GM19324 (cell line): ENCODE measurements at regions not wholly inside any gene's neighbourhood (a gene's known extent, or its start where the extent isn't known, plus 50 kb on each side); places are given as distances from the start of the nearest gene placed in this dataset.
"Not testable (repeated sequence)": the region's sequence is repeated elsewhere in the genome, so short reads cannot be mapped to it uniquely, and the experiment has no call there.

ENCODE experiments used
- ATAC-seq: cut with Tn5 transposase; IDR thresholded peaks from one replicate; pipeline ENCODE4 v1.9.1; 2021; ENCODE audit warnings: mild to moderate bottlenecking, moderate library complexity; ENCODE audit not compliant: unreplicated experiment, low FRiP score

- no peak for ATAC-seq
Measured at GRCh38 chr6:14383393-14384174, 266.0 kb downstream of the CD83 start.

- ATAC-seq = no peak
Measured at GRCh38 chr6:14384175-14384949, 266.8 kb downstream of the CD83 start.

DNA sequence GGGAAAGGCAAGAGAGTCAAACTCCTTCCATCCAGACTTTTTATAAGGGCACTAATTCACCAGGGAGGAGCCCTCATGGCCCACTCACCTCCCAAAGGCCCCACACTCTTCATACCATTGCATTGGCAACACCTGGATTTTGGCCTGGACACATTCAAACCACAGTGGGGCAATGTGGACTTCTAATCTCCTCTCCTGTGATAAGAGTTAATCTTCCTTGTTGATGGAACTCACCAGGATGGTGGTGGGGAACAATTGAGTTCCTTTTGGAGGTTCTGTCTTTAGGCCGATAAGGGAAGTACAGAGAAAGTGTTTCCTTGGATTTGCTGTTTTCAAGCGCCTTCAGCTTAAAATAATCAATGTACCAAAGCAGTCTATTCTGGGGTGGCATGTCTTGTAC lies 268.7 kb downstream of the CD83 start:
- ATAC-seq = no peak

- ATAC-seq = no peak
Measured at GRCh38 chr6:14386668-14387067, 269.1 kb downstream of the CD83 start.

DNA sequence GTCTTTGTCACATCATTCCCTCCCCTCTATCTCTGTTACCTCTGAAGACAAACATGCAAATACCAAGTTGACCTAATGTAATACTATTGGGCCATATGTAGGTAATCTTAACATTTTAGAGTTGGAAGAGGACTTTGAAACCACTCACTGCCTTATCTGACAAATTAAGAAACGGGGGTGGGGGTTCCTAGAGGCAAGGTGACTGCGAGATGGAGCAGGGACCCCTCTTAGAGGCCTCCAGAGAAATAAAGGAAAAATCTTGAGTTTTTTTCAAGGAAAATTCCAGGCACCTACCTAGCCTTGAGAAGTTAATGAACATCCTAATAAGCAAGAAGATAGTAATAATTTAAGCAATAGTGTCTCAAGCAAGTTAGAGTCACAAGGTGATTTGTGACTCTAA lies 270.8 kb downstream of the CD83 start:
- ATAC-seq = no peak

- not testable (repeated sequence) for ATAC-seq
Measured at GRCh38 chr6:14389776-14390175, 272.2 kb downstream of the CD83 start.

DNA sequence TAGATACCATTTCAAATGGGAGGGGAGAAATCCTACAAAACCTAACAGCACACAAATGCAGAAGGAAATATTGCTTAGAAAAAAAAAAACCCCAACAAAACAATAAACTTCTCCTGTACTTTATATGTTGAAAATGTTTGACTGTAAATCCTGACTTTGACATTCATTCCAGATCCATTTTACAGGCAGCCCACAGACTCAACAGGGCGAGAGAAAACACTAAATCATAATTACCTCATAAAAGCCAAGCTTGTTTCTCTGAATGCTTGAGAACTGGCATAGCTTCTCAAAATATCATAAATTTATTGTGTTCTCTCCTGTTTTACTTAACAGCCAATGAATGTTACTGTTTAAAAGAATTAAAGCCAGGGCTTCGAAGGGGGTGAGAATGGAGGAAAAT lies 273.2 kb downstream of the CD83 start:
- no peak for ATAC-seq

- ATAC-seq = no peak
Measured at GRCh38 chr6:14393910-14394309, 276.3 kb downstream of the CD83 start.

- ATAC-seq = no peak
Measured at GRCh38 chr6:14396392-14396791, 278.8 kb downstream of the CD83 start.

DNA sequence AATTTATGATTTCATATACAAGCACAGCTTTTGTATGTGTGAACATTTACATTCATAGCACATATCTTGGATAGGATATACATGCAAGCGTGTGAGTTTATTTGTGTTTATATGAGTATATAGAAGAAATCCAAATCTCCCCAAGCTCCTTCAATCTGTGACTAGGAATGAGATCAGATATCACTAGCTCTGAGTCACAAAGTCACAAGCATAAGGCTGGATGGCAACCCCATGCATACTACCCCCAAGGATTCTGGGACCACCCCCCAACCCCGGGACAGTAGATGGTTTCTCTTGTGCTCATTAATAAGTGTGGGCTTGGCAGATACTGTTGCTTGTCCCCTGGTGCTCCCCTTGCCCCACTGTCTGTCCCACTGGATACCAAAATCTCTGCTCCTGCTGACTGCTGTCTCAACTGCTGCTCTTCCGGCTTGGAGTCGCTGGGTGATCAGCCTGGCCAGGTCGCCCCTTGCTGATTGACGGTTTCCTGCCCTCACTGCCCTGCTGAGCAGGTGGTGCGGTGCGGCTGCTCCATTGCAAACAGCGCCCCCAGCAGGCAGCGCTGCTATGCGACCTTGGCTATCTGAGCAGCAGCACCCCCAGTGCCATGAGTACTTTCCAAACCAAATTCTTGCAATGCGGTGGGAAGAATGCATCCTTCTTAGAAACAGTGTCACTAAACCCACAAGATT lies 279.4 kb downstream of the CD83 start:
- ATAC-seq = no peak

DNA sequence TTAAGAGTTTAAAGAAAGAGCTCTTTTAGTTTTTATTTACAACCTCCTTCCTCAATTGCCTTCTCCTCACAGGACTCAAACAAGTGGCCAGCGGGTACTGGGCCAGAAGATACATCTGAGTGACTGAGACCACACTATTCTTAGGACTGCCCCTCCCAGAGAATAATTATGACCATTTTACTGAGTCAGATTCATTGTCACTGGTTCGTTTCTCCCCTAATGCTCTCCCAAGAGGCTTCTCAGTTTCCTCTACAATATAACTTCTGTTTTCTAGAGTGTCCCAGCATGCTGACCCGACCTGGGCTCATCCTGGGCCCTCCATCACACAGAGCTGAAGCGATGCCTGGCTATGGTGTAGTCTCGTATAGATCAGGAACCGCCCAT lies 279.9 kb downstream of the CD83 start:
- ATAC-seq = no peak

- no peak for ATAC-seq
Measured at GRCh38 chr6:14398953-14399352, 281.4 kb downstream of the CD83 start.

DNA sequence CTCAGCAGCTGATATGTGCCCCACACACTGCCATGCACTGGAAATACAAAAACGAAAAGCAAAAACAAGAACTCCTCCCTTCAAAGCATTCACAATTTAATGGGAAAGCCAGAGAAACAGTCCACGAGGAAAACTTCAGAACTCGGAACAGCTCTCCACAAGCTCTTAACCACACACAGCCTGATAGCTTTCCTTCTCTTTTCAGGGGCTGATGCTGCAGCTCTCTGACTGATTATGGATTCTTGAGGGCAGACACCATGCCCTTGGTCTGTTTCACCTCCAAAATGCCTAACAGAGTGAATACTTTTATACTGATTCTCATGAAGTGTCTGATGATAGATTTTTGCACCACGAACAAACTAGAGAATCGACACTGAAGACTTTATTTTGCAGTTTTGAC lies 282.1 kb downstream of the CD83 start:
- no peak for ATAC-seq

DNA sequence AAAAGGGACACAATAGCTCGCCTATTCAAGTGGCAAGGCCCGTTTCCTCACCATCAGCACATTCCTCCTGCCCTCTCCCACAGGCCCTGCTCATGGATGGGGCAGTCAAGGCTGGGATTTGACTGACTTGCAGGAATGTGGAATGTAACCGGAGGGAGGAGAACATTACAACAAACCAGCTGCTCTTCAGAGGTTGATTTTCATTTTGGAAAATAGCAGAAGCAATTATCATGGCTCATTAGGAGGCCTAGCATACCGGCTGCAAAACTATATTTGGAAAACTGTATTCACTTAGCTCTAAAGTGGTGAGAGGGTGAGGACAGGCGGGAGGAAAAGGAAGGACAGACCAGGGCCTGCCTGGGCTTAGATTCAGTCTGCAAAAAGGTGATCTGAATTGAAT lies 283.7 kb downstream of the CD83 start:
- no peak for ATAC-seq

DNA sequence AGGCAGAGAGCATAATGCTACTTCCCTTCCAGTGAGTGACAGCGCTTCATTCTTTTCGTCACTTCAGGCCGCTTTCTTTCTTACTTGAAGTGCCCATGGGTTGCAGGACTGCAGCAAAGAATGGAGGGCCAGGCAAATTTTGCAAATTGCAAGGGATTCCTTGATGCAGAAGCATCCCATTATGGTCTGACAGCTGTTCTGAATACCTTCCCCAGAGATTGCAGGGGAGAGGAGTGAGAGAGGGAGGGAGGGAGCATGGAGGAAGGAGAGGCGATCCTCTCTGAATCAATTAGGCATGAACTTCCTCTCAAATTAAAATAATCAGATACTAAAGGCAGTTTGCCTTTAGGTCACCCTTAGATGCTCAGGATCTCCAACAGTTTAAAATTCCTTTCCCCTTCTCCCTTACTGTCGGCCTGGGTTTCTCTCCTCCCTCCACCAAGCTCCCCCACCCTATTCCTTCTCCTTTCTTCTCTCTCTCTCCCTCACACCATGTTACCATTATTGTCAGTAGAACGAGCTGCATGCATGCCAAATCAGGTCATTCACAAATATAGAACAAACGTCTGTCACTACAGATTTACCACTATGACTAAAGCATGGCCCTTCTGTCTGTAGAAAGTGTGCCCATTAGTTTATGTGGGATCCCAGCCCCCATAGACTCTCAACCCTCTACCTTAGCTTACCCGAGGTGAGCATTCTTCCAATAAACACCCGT lies 289.2 kb downstream of the CD83 start:
- ATAC-seq = no peak

DNA sequence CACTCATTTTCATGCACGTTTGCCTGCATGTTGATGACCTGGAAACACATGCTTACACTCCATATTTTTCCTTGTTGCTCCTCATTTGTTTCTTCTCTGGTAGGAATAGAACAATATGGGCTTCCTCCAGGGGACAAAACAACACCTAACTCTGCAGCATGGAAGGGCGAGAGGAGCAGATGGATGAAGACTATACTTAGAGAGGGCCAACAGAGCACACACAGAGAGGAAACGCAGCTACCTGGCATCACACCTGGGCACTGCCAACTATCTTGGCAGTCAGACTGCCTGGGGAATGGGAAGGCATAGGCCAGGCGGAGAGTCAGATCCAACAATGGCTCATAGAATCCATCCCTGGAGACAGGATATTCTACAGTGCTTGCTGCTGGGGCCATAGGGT lies 290.9 kb downstream of the CD83 start:
- no peak for ATAC-seq

GRCh38 chr6:14412026-14412425 lies 294.5 kb downstream of the CD83 start:
- ATAC-seq = no peak

GRCh38 chr6:14415452-14415851 lies 297.9 kb downstream of the CD83 start:
- ATAC-seq = no peak

- ATAC-seq = no peak
Measured at GRCh38 chr6:14417377-14417776, 299.8 kb downstream of the CD83 start.

DNA sequence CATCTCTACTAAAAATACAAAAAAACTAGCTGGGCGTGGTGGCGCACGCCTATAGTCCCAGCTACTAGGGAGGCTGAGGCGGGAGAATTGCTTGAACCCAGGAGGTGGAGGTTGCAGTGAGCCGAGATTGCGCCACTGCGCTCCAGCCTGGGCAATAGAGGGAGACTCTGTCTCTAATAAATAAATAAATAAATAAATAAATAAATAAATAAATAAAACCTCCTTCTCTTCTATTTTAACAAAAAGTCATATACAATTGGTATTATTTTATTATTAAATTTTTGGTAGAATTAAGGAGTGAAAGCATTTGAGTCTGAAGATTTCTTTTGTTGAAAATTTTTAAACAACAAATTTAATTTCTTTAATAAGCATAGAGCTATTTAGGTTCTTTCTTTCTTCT lies 301.7 kb downstream of the CD83 start:
- ATAC-seq = not testable (repeated sequence)

- no peak for ATAC-seq
Measured at GRCh38 chr6:14422061-14422460, 304.5 kb downstream of the CD83 start.
